ENCODE measurements at regions not wholly inside any gene's neighbourhood (a gene's known extent, or its start where the extent isn't known, plus 50 kb on each side); places are given as distances from the start of the nearest gene placed in this dataset.
"Not testable (repeated sequence)": the region's sequence is repeated elsewhere in the genome, so short reads cannot be mapped to it uniquely, and the experiment has no call there.

DNA sequence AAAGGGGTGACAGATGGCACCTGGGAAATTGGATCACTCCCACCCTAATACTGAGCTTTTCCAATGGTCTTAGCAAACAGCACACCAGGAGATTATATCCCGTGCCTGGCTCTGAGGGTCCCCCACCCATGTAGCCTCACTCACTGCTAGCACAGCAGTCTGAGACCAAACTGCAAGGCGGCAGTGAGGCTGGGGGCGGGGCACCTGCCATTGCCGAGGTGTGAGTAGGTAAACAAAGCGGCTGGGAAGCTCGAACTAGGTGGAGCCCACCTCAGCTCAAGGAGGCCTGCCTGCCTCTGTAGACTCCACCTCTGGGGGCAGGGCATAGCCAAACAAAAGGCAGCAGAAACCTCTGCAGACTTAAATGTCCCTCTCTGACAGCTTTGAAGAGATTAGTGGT lies 188.9 kb downstream of the NNT start:
- TF ChIP-seq POLR2A (IDR thresholded peaks at IDR 0.05; ENCODE audit: low read length); GATA1 (IDR thresholded peaks at IDR 0.05; ENCODE audit: low read depth, low read length): not testable (repeated sequence)
